SKM-1 treated with dmso at 0.1 percent for 144 hours (cell line): ENCODE measurements at regions not wholly inside any gene's neighbourhood (a gene's known extent, or its start where the extent isn't known, plus 50 kb on each side); places are given as distances from the start of the nearest gene placed in this dataset.
"Not testable (repeated sequence)": the region's sequence is repeated elsewhere in the genome, so short reads cannot be mapped to it uniquely, and the experiment has no call there.

Experiments
- DNase-seq: peaks from one replicate; lab custom pipeline; 2025; ENCODE audit not compliant: unreplicated experiment; lab: John Stamatoyannopoulos, UW

DNA sequence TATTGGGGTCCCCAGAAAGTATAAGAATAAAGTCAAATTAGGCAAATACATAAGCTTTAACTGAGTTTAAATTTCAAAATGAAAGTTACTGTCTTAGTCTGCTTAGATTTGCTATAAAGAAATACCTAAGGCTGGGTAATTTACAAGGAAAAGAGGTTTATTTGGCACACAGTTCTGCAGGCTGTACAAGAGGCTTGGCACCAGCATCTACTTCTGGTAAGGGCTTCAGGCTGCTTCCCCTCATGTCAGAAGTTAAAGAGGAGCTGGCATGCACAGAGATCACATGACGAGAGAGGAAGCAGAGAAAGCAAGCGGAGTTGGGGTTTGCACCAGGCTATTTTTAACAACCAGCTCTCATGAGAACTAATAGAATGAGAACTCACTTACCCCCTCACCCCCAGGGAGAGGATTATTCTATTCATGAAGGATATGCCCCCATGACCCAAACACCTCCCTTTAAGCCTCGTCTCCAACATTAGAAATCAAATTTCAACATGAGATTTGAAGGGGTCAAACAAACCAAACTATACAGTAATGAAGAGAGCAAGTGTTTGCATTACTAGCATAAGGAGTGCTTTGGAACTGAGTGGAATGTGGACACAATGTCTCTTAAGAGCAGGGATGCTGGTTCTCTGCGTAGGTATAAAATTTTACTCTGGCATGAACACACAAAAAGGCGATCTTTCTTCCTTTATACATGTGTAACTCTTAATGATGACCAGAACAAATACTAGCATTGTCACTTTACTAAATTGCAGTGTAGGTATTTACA lies 292.8 kb upstream of the PMFBP1 start:
- no peak for DNase-seq

GRCh38 chr16:72464052-72464451 lies 292.1 kb upstream of the PMFBP1 start:
- DNase-seq, result no peak

DNA sequence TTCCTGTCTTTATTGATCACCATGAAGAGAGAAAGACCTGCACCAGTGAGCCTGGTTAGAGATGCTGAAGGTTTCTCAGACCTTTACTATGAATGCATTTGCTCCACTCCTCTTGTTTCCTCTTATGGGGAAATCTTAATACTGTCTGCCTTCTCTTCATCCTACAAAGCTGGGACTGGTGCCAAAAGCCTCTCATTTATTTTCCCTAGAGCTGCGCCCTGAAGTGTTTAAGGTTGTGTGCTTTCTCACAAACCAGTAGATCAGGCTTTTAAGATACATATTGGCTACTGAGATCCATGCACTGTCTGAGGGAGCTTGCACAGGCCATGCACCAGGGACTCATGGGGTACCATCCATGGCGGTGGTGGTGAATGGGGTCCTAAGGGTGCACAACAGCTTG lies 286.1 kb upstream of the PMFBP1 start:
- DNase-seq, result no peak

DNA sequence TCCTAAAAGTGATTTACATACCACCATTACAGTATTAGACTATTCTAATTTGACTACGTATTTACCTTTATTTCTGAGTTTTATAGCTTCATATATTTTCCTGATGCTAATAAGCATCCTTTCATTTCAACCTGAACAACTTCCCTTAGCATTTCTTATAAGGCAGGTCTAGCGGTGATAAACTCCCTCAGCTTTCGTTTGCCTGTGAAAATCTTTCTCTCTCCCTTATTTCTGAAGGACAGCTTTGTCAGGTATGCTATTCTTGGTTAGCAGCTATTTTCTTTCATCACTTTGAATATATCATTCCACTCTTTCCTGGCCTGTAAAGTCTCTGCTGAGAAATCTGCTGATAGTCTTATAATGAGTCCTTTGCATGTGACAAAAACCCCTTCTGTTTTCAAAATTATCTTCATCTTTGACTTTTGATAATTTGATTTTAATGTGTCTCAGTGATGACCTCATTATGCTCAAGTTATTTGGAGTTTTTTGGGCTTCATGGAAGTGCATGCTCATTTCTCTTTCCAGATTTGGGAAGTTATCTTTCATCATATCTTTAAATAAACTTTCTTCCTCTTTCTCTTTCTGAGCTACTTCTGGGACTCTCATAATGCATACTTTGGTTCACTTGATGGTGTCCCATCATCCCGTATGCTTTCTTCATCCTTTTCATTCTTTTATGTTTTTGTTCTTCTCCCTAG lies 285.4 kb upstream of the PMFBP1 start:
- DNase-seq, result no peak

- DNase-seq, result no peak
Measured at GRCh38 chr16:72455743-72456659, 284.0 kb upstream of the PMFBP1 start.

DNA sequence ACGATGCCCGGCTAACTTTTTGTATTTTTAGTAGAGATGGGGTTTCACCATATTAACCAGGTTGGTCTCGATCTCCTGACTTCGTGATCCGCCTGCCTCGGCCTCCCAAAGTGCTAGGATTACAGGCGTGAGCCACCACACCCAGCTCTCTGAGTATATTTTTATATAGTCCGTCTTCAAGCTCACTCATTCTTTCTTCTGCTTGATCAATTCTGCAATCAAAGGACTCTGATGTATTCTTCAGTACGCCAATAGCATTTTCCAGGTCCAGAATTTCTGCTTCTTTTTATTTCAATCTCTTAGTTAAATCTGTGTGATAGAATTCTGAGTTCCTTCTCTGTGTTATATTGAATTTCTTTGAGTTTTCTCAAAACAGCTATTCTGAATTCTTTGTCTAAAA lies 281.9 kb upstream of the PMFBP1 start:
- not testable (repeated sequence) for DNase-seq

GRCh38 chr16:72444696-72445095 lies 272.7 kb upstream of the PMFBP1 start:
- no peak for DNase-seq

DNA sequence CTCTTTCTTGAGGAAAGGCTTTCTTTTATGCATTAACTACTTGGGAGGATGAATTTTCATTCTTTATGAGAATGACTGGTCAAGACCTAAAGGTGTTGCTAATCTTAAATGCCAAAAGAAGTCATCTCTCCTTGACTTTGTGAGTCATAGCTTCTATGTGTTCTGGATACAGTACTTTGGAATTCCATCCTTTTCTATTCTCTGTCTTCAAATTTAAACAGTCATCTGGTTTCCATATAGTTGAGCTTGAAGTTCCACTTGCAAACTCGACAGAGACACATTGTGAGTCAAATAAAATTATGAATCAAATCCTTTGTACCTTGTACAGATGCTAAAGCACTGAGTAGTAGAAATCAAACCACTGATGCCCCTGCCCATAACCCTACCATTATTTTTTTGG lies 271.9 kb upstream of the PMFBP1 start:
- no peak for DNase-seq

DNA sequence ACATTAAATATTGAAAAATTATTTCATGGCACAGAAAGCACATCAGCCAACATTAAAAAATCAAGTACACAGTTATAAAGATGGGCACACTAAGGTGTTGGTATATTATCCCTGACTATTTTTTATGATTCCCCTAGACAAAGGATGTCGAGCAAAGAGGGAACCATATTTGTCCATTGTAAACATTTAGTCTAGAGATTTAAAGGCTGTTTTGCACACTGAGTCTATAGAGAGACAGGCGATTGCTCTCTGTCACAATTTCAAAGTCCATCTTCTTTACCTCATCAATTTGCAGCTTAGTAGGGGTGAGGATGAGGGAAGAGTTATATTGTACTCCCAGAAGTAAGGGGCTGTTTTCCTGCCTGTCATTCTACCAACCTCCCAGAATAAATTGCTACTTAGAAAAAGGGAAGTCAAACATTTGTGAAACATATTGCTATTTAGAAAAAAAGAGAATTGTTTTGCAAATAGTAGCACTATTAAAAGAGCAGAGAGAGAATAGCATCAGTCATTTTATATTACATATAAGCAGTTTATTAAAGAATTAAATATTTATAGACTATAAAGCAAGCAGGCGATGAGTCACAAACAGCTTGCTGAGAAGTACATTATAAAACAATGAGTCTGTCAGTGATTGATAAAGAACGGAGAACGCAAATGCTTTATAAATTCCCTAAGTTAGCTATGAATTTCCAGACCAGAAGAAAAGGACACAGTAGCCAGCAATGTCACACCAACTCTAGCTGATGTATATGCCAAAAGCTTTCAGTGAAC lies 270.6 kb upstream of the PMFBP1 start:
- no peak for DNase-seq

DNA sequence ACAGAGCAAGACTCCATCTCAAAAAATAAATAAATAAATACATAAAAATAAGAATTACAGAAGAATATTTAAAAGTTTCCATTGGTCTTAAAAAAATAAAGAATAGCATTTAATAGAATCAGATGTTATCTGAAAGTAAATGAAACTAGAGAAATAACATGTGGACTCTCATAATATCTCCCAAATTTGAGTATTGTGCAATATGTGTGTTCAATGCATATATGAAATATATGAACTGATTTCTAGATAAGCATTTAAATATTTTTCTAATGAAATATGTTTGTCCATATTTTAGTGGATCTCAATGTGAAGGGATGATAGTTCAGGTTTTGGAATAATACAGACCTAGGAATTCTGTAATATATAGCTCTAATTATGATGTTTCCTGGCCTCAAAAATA lies 265.9 kb upstream of the PMFBP1 start:
- no peak for DNase-seq

DNA sequence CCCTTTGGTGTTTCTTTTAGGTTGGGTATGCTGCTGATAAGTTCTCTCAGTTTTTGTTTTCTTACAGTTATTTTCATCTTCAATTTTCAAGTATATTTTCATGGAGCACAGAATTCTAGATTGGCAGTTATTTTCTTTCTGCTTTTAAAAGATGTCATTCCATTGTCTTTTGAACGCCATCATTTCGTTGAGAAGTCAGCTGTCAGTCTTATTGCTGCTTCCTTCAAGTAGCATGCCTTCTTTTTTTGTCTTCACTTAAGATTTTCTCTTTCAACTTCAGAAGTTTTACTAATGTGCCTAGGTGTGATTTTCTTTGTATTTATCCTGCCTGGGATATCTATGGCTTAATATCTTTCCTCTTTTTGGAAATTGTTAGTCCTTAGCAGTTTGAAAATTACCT lies 262.2 kb upstream of the PMFBP1 start:
- no peak for DNase-seq

- DNase-seq, result no peak
Measured at GRCh38 chr16:72430121-72430520, 258.2 kb upstream of the PMFBP1 start.

DNA sequence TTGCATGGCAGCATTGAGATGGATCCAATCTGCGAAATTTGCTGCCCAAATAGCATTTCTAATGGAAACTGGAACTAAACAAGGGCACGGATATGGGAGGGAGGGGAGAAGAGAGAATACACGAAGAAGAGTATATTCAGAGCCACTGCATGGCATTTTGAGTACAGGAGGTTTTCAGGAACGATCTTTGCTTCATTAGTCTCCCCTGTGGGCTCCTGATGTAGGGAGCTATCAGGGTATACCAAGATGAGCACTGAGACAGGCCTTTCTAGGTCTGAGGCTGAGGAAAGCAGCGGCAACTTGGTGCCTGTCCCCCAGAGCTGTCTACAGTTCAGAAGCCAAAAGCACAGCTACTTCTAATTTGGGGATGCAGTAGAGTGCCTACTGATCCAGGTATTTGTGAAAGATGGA lies 257.7 kb upstream of the PMFBP1 start:
- no peak for DNase-seq

DNA sequence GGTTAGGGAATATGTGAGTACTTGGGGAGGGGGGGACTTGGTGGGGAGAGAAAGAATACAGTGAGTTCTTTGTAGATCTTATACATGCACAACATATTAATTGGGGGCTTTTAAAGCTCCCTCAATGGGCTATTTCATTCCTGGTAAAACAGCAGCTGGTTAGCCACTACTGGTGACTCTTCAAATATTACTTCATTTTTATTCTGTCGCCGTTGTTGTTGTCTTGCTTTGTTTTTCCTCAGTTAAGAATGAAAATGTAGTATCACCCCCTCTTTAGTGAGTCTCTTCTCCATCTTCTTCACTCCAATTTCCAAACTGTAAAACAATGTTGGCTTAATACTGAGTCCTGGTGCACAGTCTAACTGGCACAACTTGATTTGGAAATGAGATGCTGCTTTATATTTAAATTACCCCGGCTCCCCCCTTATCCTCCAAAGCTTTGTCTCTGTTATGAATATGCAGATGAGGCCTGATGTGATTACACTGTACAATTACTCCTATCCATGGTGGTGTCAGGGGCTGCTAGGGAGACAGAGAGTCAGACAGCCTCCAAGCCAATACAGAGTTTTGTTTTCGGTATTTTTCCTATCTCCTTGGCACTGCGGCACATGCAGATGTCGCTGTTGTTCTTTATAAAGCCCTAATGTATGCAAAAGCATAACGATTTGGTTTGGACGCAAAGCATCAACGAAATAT lies 256.9 kb upstream of the PMFBP1 start:
- no peak for DNase-seq

DNA sequence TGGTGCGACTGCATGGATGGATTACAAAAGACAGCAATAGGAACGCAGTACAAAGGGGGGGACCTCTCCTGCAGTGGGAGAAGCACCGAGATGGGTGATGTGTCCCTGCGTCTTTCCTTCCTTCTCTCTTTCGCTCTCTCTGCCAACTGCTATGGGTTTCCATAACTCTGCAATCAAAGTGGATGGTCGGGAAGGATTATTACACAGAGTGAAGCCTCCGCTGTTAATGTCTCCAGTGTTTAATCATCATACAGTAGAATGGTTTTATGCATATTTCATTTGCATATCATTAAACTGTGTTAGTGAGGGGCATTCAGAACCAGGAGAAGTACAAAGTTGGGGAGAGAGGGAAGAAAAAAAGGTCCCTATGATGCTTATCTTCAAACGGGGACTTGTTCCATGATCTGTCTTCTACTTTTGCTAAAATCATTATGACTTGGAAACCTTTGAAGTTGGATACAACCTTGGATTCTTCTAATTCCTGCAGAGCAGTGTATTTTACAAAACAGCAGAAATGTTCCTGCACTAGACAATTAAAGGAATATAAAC lies 255.9 kb upstream of the PMFBP1 start:
- no peak for DNase-seq

DNA sequence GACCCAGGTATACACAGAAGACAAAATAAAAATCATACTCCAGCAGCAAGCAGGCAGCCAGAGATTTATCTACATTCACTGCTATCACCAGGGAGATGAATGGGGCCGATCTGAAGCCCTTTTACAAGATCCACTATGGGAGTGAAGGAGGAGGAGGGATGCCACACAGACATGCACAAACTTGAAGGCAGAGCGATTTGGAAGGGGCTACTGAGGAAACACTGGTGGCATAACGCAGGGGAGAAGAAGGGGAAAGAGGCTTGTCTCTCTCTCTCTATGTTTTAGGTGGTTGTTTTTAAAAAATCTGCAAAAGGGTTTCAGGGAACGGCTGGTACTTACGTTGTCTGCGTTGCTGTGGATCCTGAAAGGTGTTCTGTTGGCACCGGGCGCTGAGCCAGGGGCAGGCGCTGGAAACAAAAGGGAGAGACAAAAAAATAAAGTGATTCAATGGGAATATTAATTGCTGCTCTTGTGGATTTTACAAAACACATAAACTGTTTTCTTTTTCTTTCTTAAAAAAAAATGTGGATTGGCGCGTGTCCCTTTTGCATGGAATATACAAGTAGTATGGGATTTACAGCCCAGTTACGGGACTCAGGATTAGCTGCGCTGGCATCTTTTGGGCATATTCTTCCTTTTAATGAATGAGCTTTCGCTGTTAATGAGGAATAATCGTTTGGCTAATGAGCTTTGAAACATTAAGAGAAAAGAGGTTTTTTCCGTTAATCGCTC lies 255.3 kb upstream of the PMFBP1 start:
- DNase-seq, result no peak

DNA sequence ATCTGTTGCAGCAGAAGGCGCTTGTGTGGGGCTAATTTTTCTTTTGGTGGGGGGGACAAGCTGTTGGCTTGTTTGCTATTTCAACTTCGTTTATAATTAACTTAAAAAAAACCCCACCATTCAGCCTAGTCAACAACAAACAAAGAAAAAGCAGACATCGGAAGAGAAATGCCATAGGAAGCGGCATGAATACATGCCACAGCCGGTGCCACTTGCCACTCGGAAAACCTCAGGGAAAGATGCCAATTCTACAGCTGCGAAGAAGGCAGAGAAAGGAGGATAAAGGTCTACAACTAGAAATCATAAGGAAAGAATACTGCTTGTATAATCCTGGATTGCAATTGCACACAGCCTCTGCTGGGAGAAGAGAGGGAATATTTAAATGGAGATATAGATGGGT lies 254.4 kb upstream of the PMFBP1 start:
- DNase-seq, result no peak

DNA sequence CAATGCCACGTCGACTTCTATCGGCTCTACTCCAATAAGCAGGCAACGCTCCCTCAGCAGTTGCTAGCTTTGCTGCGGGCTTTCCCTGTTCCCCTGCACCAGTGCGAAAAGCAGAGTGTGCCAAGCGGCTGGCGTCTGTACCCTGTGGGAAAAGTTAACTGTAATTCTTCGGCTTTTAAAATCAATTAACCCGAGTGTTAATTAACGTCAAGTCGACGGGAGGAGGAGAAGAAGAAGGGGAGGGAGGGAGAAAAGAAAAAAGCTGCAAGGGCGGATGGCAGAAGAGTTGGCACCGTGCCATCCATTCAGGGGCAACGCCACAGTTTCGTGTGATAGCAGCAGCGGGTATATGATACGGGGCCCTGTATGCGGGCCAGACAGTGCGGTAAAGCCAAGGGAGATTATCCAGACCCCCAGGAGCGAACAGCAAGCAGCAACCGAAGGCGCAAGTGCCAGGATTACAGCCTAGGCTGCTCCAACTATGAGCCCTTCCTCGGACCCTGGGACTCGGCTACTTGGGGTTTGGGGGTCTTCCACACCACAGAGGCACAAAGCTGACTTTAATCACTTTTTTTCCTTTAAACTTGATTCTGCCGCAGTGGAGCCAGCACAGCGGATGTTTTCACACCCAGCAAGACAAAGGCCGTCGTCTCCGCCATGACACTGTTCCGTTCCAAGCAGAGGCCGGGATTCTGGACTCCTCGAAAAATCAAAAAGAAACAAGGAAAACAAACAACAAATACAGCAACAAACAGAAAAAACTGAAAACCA lies 253.8 kb upstream of the PMFBP1 start:
- DNase-seq, result no peak

DNA sequence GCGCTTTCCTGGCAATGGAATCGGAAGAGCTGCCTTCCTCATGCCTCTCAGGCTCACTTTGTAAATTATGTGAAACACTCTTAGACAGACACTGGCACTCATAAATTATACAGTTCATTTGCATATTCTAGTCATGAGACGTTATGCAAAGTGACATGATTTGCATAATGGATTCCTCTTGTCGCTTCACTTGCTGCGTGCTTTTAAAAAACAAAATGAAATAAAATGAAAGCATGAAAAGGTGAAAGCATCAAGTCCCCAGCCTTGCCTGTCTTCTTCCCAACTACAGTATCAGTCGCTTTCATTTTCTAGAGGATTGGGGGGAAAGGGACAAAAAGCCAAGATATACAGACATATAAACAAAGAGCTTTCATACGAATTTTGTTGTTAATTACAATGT lies 252.8 kb upstream of the PMFBP1 start:
- DNase-seq, result no peak
